Transverse colon (tissue), 4 donors: ENCODE measurements at regions not wholly inside any gene's neighbourhood (a gene's known extent, or its start where the extent isn't known, plus 50 kb on each side); places are given as distances from the start of the nearest gene placed in this dataset.
"Not testable (repeated sequence)": the region's sequence is repeated elsewhere in the genome, so short reads cannot be mapped to it uniquely, and the experiment has no call there.

ENCODE experiments used
- DNase-seq: peaks from one replicate; pipeline ENCODE4 v3.0.0-alpha.2; 2019
- H3K27ac ChIP-seq, 4 donors: fragments of 200-600 bp; sonication (generic); 2 replicates each; pipeline ENCODE4 v1.5.1; 2016 to 2018; ENCODE audit warnings: inconsistent platforms in 4 of 4
- H3K27me3 ChIP-seq: fragments of 200-600 bp; sonication (generic); 2 replicates; pipeline ENCODE4 v1.5.1; 2017; ENCODE audit warnings: inconsistent platforms
- H3K36me3 ChIP-seq, 4 donors: fragments of 200-600 bp; sonication (generic); 2 replicates each; pipeline ENCODE4 v1.5.1; 2017 to 2019; ENCODE audit warnings: inconsistent platforms in 4 of 4
- H3K4me1 ChIP-seq, 4 donors: fragments of 200-600 bp; sonication (generic); 2 replicates each; pipeline ENCODE4 v1.5.1; 2017 to 2020; ENCODE audit warnings: inconsistent platforms in 4 of 4
- H3K4me3 ChIP-seq, 4 donors: fragments of 200-600 bp; sonication (generic); 1 replicate in 1 of 4; 2 replicates in 3 of 4; pipeline versions ENCODE4 v1.5.1 to v1.6.1; 2017 to 2019; ENCODE audit warnings: inconsistent platforms in 4 of 4
- H3K9me3 ChIP-seq, 2 donors: fragments of 200-600 bp; sonication (generic); 2 replicates each; pipeline ENCODE4 v1.5.1; 2017 to 2019; ENCODE audit warnings: inconsistent platforms in 2 of 2
- EP300 ChIP-seq: sonication (generic); formaldehyde crosslinking; IDR thresholded peaks from one replicate; pipeline ENCODE4 v1.6.1; 2017; ENCODE audit warnings: antibody characterized with exemption, low read depth
- POLR2A ChIP-seq: fragments of 450-650 bp; IDR thresholded peaks from one replicate; pipeline ENCODE4 v1.6.1; 2016; ENCODE audit warnings: antibody characterized with exemption, mild to moderate bottlenecking, moderate library complexity
- POLR2AphosphoS5 ChIP-seq, 3 donors: sonication (generic); formaldehyde crosslinking; IDR thresholded peaks; one replicate each; pipeline ENCODE4 v1.6.1; 2016; ENCODE audit warnings: antibody characterized with exemption in 3 of 3
- WGBS, 2 donors: methylation state at CpG; one replicate each; pipeline ENCODE4 v1.1.5; 2018; ENCODE audit warnings: low coverage in 1 of 2; 5-methylcytosine and 5-hydroxymethylcytosine counted together
- in situ Hi-C, 4 donors: fragments of 200-750 bp; cut with MboI; loops; one replicate each; pipeline versions ENCODE4 v1.15.0 to v1.15.1; 2017; ENCODE audit warnings: low sequenced_read_pairs in 3 of 4, low pct_ligation_motif_present in 1 of 4, low pct_unique_long_range_greater_than_20kb in 1 of 4
- intact Hi-C: fragments of 100-400 bp; cut with DNase I; formaldehyde crosslinking; loops from one replicate; pipeline ENCODE4 v1.15.1; 2023; ENCODE audit warnings: low total_unique reads
- TF ChIP-seq, protein P1 (sequence below), 5 experiments: fragments of 200-600 bp in 3 of 5; fragments of 450-650 bp in 2 of 5; sonication (generic) in 3 of 5; IDR thresholded peaks; 1 replicate in 2 of 5; 2 replicates in 3 of 5; pipeline ENCODE4 v1.5.1; 2016 to 2017; ENCODE audit warnings: antibody characterized with exemption in 5 of 5, inconsistent platforms in 3 of 5, mild to moderate bottlenecking in 2 of 5, moderate library complexity in 1 of 5

DNA sequence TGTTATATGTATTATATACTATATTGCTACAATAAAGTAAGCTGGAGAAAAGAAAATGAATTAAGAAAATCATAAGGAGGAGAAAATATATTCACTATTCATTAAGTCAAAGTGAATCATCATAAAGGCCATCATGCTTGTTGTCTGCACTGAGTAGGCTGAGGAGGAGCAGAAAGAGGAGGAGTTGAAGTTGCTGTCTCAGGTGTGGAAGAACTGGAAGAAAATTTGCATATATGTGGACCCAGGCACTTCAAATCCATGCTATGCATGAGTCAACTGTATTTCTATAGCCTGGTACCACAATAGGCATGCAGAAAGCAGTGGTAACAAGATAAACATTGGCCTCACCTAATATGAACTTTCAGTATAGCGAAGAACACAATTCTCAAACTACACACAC is 135.9 kb upstream of the SGCG start:
- in situ Hi-C loops (no loop called here), intact Hi-C loops (no loop called here)
- Histone ChIP-seq H3K36me3 (no peaks in the 10 kb centered on the region), H3K4me3 (no peak overlapping the region), H3K27ac (no peak overlapping the region), H3K9me3 (no peaks in the 10 kb centered on the region), H3K27me3 (no peaks in the 10 kb centered on the region), H3K4me1 (no peaks in the 10 kb centered on the region)
- 85% methylated on average over 1 of the region's 1 CpG; no CpG with 5 or more reads in 1 of the 2 donors for WGBS, 2 donors
- no peak for DNase-seq
- TF ChIP-seq POLR2AphosphoS5 (IDR thresholded peaks at IDR 0.05) (no peak), EP300 (no peak), POLR2A (no peak)
- TF ChIP-seq, protein P1, sequence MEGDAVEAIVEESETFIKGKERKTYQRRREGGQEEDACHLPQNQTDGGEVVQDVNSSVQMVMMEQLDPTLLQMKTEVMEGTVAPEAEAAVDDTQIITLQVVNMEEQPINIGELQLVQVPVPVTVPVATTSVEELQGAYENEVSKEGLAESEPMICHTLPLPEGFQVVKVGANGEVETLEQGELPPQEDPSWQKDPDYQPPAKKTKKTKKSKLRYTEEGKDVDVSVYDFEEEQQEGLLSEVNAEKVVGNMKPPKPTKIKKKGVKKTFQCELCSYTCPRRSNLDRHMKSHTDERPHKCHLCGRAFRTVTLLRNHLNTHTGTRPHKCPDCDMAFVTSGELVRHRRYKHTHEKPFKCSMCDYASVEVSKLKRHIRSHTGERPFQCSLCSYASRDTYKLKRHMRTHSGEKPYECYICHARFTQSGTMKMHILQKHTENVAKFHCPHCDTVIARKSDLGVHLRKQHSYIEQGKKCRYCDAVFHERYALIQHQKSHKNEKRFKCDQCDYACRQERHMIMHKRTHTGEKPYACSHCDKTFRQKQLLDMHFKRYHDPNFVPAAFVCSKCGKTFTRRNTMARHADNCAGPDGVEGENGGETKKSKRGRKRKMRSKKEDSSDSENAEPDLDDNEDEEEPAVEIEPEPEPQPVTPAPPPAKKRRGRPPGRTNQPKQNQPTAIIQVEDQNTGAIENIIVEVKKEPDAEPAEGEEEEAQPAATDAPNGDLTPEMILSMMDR (IDR thresholded peaks at IDR 0.05) = no peak

DNA sequence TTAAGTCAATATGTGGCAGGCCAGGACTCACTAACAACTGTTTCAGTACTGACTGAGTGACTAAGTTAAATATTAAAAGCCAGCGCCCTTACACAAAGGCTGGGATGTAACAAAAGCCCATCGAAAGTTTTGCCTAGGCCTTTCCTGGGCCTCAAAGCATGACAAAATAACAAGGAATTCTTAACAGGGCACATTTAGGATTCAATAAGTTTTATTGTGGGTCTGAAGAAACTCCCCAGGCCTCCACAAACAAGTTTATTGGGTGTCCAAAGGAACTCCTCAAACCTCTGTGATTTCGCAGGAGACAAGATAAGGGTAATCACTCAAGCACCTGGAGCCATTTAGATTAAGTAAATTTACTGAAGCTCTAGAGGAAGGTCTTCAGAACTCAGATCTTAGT is 130.7 kb upstream of the SGCG start:
- TF ChIP-seq, protein P1 (IDR thresholded peaks at IDR 0.05) = no peak
- no peak for TF ChIP-seq EP300
- no peak for TF ChIP-seq POLR2AphosphoS5 (IDR thresholded peaks at IDR 0.05)
- no peak for TF ChIP-seq POLR2A
- no peaks in the 10 kb centered on the region for H3K9me3 ChIP-seq
- in situ Hi-C loops = no loop called here
- H3K27ac ChIP-seq = no peak overlapping the region
- WGBS, 2 donors = 37 to 55% methylated on average over 3 of the region's 3 CpGs
- H3K4me3 ChIP-seq = no peak overlapping the region
- intact Hi-C loops = no loop called here
- no peaks in the 10 kb centered on the region for H3K27me3 ChIP-seq
- DNase-seq = no peak
- no peaks in the 10 kb centered on the region for H3K4me1 ChIP-seq
- H3K36me3 ChIP-seq = no peaks in the 10 kb centered on the region

DNA sequence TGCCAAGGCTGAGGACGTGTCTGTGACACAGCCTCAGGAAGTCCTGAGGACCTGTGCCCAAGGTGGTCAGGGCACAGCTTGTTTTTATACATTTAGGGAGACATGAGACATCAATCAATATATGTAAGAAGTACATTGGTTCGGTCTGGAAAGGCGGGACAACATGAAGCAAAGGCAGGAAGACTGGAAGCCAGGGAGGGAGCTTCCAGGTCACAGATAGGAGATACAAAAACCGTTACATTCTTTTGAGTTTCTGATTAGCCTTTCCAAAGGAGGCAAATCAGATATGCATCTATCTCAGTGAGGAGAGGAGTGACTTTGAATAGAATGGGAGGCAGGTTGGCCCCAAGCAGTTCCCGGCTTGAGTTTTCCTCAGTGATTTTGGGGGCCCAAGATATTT is 127.1 kb upstream of the SGCG start:
- H3K4me3 ChIP-seq, in situ Hi-C loops, H3K4me1 ChIP-seq, intact Hi-C loops, H3K27ac ChIP-seq, H3K9me3 ChIP-seq, H3K27me3 ChIP-seq, H3K36me3 ChIP-seq, DNase-seq: not testable (repeated sequence)
- WGBS, 2 donors = 71 to 82% methylated on average over 5 of the region's 5 CpGs

DNA sequence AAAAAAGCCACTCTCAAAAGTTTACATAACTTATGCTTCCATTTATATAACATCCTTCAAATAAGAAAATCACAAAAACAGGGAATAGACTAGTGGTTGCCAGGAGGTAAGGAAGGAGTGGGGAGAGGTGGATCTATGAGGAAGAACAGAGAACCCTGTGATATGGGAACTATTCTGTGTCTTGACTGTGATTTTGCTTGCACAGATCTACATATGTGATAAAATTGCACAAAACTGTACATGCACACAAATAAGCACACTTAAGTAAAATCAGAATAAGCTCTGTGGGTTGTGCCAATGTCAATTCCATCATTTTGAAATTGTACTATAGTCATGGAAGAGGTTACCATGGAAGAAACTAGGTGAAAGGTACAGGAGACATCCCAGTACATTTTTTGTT is 121.6 kb upstream of the SGCG start:
- Histone ChIP-seq H3K4me1 (no peaks in the 10 kb centered on the region), H3K27ac (no peak overlapping the region), H3K9me3 (no peaks in the 10 kb centered on the region), H3K36me3 (no peaks in the 10 kb centered on the region), H3K4me3 (no peak overlapping the region), H3K27me3 (no peaks in the 10 kb centered on the region)
- DNase-seq = no peak
- in situ Hi-C loops = no loop called here
- TF ChIP-seq, protein P1 (IDR thresholded peaks at IDR 0.05) = no peak
- intact Hi-C loops = no loop called here

DNA sequence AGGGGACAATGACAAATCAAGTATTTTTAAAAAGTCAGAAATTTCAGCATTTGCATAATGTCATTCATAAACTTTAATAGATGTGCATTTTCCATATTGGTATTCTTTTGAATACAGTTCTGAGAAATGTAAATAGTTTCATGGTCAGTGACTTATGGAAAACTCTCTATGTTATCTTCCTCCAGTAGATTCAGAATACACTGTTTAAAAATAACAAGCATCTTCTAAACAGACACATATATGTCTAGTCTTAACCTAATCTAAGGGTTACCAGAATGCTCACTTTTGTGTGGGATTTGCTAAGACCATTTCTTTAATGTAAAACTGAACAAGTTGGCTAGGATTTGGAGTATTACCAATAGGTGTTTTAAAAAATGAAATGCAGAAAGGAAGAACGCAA is 119.8 kb upstream of the SGCG start:
- intact Hi-C loops (no loop called here), in situ Hi-C loops (no loop called here)
- no peaks in the 10 kb centered on the region for H3K4me1 ChIP-seq
- H3K27ac ChIP-seq = no peak overlapping the region
- TF ChIP-seq, protein P1 (IDR thresholded peaks at IDR 0.05) = no peak
- TF ChIP-seq POLR2AphosphoS5 (IDR thresholded peaks at IDR 0.05) (no peak), EP300 (no peak), POLR2A (no peak)
- WGBS, 2 donors = 100% methylated on average over 1 of the region's 1 CpG
- no peaks in the 10 kb centered on the region for H3K27me3 ChIP-seq
- H3K9me3 ChIP-seq = no peaks in the 10 kb centered on the region
- H3K36me3 ChIP-seq = no peaks in the 10 kb centered on the region
- DNase-seq = no peak
- no peak overlapping the region for H3K4me3 ChIP-seq
